ENCODE measurements at regions not wholly inside any gene's neighbourhood (a gene's known extent, or its start where the extent isn't known, plus 50 kb on each side); places are given as distances from the start of the nearest gene placed in this dataset.

GRCh38 chr12:34290381-34290995 is 268.2 kb downstream of the ALG10 start:
- H3K9me3 ChIP-seq, result peaks cover 0 to 41% (median 21%) of the 10 kb centered on the region in 4 donors
- WGBS, result 71% methylated on average over 27 of the region's 27 CpGs
- no peaks in the 10 kb centered on the region for H3K36me3 ChIP-seq
- H3K27ac ChIP-seq (replicated peaks in 1 of 4), result no peak overlapping the region
- no peak overlapping the region for H3K4me3 ChIP-seq
- H3K27me3 ChIP-seq, result no peaks in the 10 kb centered on the region
- intact Hi-C loops (cut with DNase I), result no loop called here
- no peaks in the 10 kb centered on the region for H3K4me1 ChIP-seq
- DNase-seq (ENCODE audit: extremely low spot score), result no peak
- TF ChIP-seq EP300 (IDR thresholded peaks at IDR 0.05) (no peak), POLR2A (IDR thresholded peaks at IDR 0.05; ENCODE audit: low read depth) (no peak), CTCF (IDR thresholded peaks at IDR 0.05) (no peak), POLR2AphosphoS5 (IDR thresholded peaks at IDR 0.05) (no peak)

- no peaks in the 10 kb centered on the region for H3K4me1 ChIP-seq
- H3K27ac ChIP-seq (replicated peaks in 1 of 4), result no peak overlapping the region
- peaks cover 0 to 36% (median 16%) of the 10 kb centered on the region in 4 donors for H3K9me3 ChIP-seq
- no peaks in the 10 kb centered on the region for H3K36me3 ChIP-seq
- TF ChIP-seq POLR2A (IDR thresholded peaks at IDR 0.05; ENCODE audit: low read depth) (no peak), POLR2AphosphoS5 (IDR thresholded peaks at IDR 0.05) (no peak), CTCF (IDR thresholded peaks at IDR 0.05) (no peak), EP300 (IDR thresholded peaks at IDR 0.05) (no peak)
- DNase-seq (ENCODE audit: extremely low spot score), result no peak
- intact Hi-C loops (cut with DNase I), result no loop called here
- 75% methylated on average over 17 of the region's 17 CpGs for WGBS
- no peak overlapping the region for H3K4me3 ChIP-seq
- H3K27me3 ChIP-seq, result peaks cover 0 to 3% (median 0%) of the 10 kb centered on the region in 4 donors
Measured at GRCh38 chr12:34291001-34291400, 268.7 kb downstream of the ALG10 start.

- H3K4me1 ChIP-seq, result no peaks in the 10 kb centered on the region
- WGBS, result 84% methylated on average over 19 of the region's 19 CpGs
- intact Hi-C loops (cut with DNase I), result no loop called here
- H3K36me3 ChIP-seq, result no peaks in the 10 kb centered on the region
- H3K27me3 ChIP-seq, result peaks cover 0 to 7% (median 0%) of the 10 kb centered on the region in 4 donors
- peaks cover 0 to 32% (median 11%) of the 10 kb centered on the region in 4 donors for H3K9me3 ChIP-seq
- H3K4me3 ChIP-seq, result no peak overlapping the region
- H3K27ac ChIP-seq (replicated peaks in 1 of 4), result no peak overlapping the region
- no peak for DNase-seq (ENCODE audit: extremely low spot score)
- TF ChIP-seq POLR2AphosphoS5 (IDR thresholded peaks at IDR 0.05) (no peak), POLR2A (IDR thresholded peaks at IDR 0.05; ENCODE audit: low read depth) (no peak), EP300 (IDR thresholded peaks at IDR 0.05) (no peak), CTCF (IDR thresholded peaks at IDR 0.05) (no peak)
Measured at GRCh38 chr12:34291426-34291901, 269.2 kb downstream of the ALG10 start.

GRCh38 chr12:34292736-34293625 is 270.7 kb downstream of the ALG10 start:
- DNase-seq (ENCODE audit: extremely low spot score), result no peak
- TF ChIP-seq POLR2A (IDR thresholded peaks at IDR 0.05; ENCODE audit: low read depth) (no peak), EP300 (IDR thresholded peaks at IDR 0.05) (no peak), CTCF (IDR thresholded peaks at IDR 0.05) (no peak), POLR2AphosphoS5 (IDR thresholded peaks at IDR 0.05) (no peak)
- intact Hi-C loops (cut with DNase I), result no loop called here
- H3K9me3 ChIP-seq, result peaks cover 0 to 20% (median 3%) of the 10 kb centered on the region in 4 donors
- H3K27ac ChIP-seq (replicated peaks in 1 of 4), result no peak overlapping the region
- WGBS, result 84% methylated on average over 34 of the region's 34 CpGs
- no peaks in the 10 kb centered on the region for H3K4me1 ChIP-seq
- H3K4me3 ChIP-seq, result no peak overlapping the region
- peaks cover 0 to 19% (median 0%) of the 10 kb centered on the region in 4 donors for H3K27me3 ChIP-seq
- no peaks in the 10 kb centered on the region for H3K36me3 ChIP-seq
